Ovary (tissue), 3 donors: ENCODE measurements at regions not wholly inside any gene's neighbourhood (a gene's known extent, or its start where the extent isn't known, plus 50 kb on each side); places are given as distances from the start of the nearest gene placed in this dataset.

Experiments used
- POLR2A ChIP-seq: fragments of 450-650 bp; IDR thresholded peaks from one replicate; pipeline ENCODE4 v1.6.1; 2017; ENCODE audit warnings: antibody characterized with exemption, mild to moderate bottlenecking, moderate library complexity
- TF ChIP-seq, protein P1 (sequence below), 3 donors: fragments of 450-650 bp in 2 of 3; fragments of 200-600 bp in 1 of 3; IDR thresholded peaks; one replicate each; pipeline versions ENCODE4 v1.5.1 to v1.8.0; 2016 to 2022; ENCODE audit warnings: antibody characterized with exemption in 3 of 3, mild to moderate bottlenecking in 1 of 3
- donor health status: DM: no; HTN: no; CAD: no.

DNA sequence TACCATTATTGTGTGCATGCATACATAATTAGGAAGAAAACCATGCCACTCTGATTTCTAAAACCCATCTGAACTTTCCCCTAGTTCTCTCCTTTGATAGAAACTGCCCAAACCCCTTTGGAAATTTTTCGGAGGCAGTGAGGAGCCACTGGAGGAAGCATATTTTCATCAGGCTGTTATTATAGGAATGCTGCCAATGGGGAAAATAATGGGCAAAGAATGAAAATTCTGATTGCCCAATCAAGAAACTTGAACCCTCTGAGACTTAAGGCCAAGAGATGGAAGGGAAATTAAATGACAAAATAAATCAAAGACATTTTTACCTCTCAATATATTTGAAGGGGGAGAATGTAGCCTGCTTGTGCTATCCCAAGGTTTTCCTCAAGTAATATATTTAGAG is 376.0 kb upstream of the PDZRN3 start:
- TF ChIP-seq, protein P1, sequence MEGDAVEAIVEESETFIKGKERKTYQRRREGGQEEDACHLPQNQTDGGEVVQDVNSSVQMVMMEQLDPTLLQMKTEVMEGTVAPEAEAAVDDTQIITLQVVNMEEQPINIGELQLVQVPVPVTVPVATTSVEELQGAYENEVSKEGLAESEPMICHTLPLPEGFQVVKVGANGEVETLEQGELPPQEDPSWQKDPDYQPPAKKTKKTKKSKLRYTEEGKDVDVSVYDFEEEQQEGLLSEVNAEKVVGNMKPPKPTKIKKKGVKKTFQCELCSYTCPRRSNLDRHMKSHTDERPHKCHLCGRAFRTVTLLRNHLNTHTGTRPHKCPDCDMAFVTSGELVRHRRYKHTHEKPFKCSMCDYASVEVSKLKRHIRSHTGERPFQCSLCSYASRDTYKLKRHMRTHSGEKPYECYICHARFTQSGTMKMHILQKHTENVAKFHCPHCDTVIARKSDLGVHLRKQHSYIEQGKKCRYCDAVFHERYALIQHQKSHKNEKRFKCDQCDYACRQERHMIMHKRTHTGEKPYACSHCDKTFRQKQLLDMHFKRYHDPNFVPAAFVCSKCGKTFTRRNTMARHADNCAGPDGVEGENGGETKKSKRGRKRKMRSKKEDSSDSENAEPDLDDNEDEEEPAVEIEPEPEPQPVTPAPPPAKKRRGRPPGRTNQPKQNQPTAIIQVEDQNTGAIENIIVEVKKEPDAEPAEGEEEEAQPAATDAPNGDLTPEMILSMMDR (IDR thresholded peaks at IDR 0.05), result no peak
- no peak for TF ChIP-seq POLR2A
